ENCODE measurements at regions not wholly inside any gene's neighbourhood (a gene's known extent, or its start where the extent isn't known, plus 50 kb on each side); places are given as distances from the start of the nearest gene placed in this dataset.

- Histone ChIP-seq H4K20me1 (ENCODE audit: control insufficient read depth, insufficient read depth, low read depth, low read length) (no peaks in the 10 kb centered on the region), H3K9me3 (ENCODE audit: control insufficient read depth, insufficient read depth, low read length) (no peaks in the 10 kb centered on the region), H3K79me2 (ENCODE audit: control insufficient read depth, low read length) (no peaks in the 10 kb centered on the region), H3K9me2 (replicated peaks; ENCODE audit: control insufficient read depth, low read length) (no peaks in the 10 kb centered on the region), H3K27me3 (ENCODE audit: control insufficient read depth, low read length) (no peaks in the 10 kb centered on the region), H3K4me2 (ENCODE audit: low read length) (no peak overlapping the region), H3K4me1 (ENCODE audit: control insufficient read depth, low read length) (no peaks in the 10 kb centered on the region), H3K4me3 (ENCODE audit: low read length) (no peak overlapping the region), H3F3A (ENCODE audit: control insufficient read depth, insufficient read depth) (no peaks in the 10 kb centered on the region), H3K27ac (ENCODE audit: low read depth, low read length) (no peak overlapping the region), H3K36me3 (ENCODE audit: control insufficient read depth, low read length) (no peaks in the 10 kb centered on the region)
- TF ChIP-seq EZH2phosphoT487 (IDR thresholded peaks at IDR 0.05; ENCODE audit: borderline replicate concordance, low read length) (no peak), CTCF (IDR thresholded peaks at IDR 0.05; ENCODE audit: low read depth, low read length, poor library complexity, severe bottlenecking) (no peak)
Observed at GRCh38 chr1:98268316-98268715, 347.5 kb upstream of the DPYD start.

GRCh38 chr1:98267423-98267822 lies 346.6 kb upstream of the DPYD start:
- no peaks in the 10 kb centered on the region for H3K9me2 ChIP-seq (replicated peaks; ENCODE audit: control insufficient read depth, low read length)
- no peaks in the 10 kb centered on the region for H3F3A ChIP-seq (ENCODE audit: control insufficient read depth, insufficient read depth)

GRCh38 chr1:98264727-98265126 lies 343.9 kb upstream of the DPYD start:
- H3K9me3 ChIP-seq (ENCODE audit: control insufficient read depth, insufficient read depth, low read length): no peaks in the 10 kb centered on the region
- no peaks in the 10 kb centered on the region for H3K36me3 ChIP-seq (ENCODE audit: control insufficient read depth, low read length)
- H3F3A ChIP-seq (ENCODE audit: control insufficient read depth, insufficient read depth): no peaks in the 10 kb centered on the region
- H3K79me2 ChIP-seq (ENCODE audit: control insufficient read depth, low read length): no peaks in the 10 kb centered on the region
- TF ChIP-seq EZH2phosphoT487 (IDR thresholded peaks at IDR 0.05; ENCODE audit: borderline replicate concordance, low read length) (no peak), CTCF (IDR thresholded peaks at IDR 0.05; ENCODE audit: low read depth, low read length, poor library complexity, severe bottlenecking) (no peak)
- H3K9me2 ChIP-seq (replicated peaks; ENCODE audit: control insufficient read depth, low read length): no peaks in the 10 kb centered on the region
- no peaks in the 10 kb centered on the region for H3K27me3 ChIP-seq (ENCODE audit: control insufficient read depth, low read length)
- no peak overlapping the region for H3K27ac ChIP-seq (ENCODE audit: low read depth, low read length)
- no peaks in the 10 kb centered on the region for H3K4me1 ChIP-seq (ENCODE audit: control insufficient read depth, low read length)
- no peaks in the 10 kb centered on the region for H4K20me1 ChIP-seq (ENCODE audit: control insufficient read depth, insufficient read depth, low read depth, low read length)
- H3K4me3 ChIP-seq (ENCODE audit: low read length): no peak overlapping the region
- no peak overlapping the region for H3K4me2 ChIP-seq (ENCODE audit: low read length)

More at GRCh38 chr1:98267423-98267822, 346.6 kb upstream of the DPYD start:
- Histone ChIP-seq H3K4me1 (ENCODE audit: control insufficient read depth, low read length) (no peaks in the 10 kb centered on the region), H3K4me2 (ENCODE audit: low read length) (no peak overlapping the region), H3K4me3 (ENCODE audit: low read length) (no peak overlapping the region), H3K27ac (ENCODE audit: low read depth, low read length) (no peak overlapping the region), H3K27me3 (ENCODE audit: control insufficient read depth, low read length) (no peaks in the 10 kb centered on the region), H4K20me1 (ENCODE audit: control insufficient read depth, insufficient read depth, low read depth, low read length) (no peaks in the 10 kb centered on the region), H3K36me3 (ENCODE audit: control insufficient read depth, low read length) (no peaks in the 10 kb centered on the region), H3K9me3 (ENCODE audit: control insufficient read depth, insufficient read depth, low read length) (no peaks in the 10 kb centered on the region), H3K79me2 (ENCODE audit: control insufficient read depth, low read length) (no peaks in the 10 kb centered on the region)
- TF ChIP-seq EZH2phosphoT487 (IDR thresholded peaks at IDR 0.05; ENCODE audit: borderline replicate concordance, low read length) (no peak), CTCF (IDR thresholded peaks at IDR 0.05; ENCODE audit: low read depth, low read length, poor library complexity, severe bottlenecking) (no peak)

GRCh38 chr1:98260839-98261238 lies 340.0 kb upstream of the DPYD start:
- H3K36me3 ChIP-seq (ENCODE audit: control insufficient read depth, low read length): no peaks in the 10 kb centered on the region
- no peak overlapping the region for H3K4me3 ChIP-seq (ENCODE audit: low read length)
- no peaks in the 10 kb centered on the region for H3F3A ChIP-seq (ENCODE audit: control insufficient read depth, insufficient read depth)
- H4K20me1 ChIP-seq (ENCODE audit: control insufficient read depth, insufficient read depth, low read depth, low read length): no peaks in the 10 kb centered on the region
- H3K9me2 ChIP-seq (replicated peaks; ENCODE audit: control insufficient read depth, low read length): no peaks in the 10 kb centered on the region
- no peak overlapping the region for H3K27ac ChIP-seq (ENCODE audit: low read depth, low read length)
- no peaks in the 10 kb centered on the region for H3K79me2 ChIP-seq (ENCODE audit: control insufficient read depth, low read length)
- TF ChIP-seq CTCF (IDR thresholded peaks at IDR 0.05; ENCODE audit: low read depth, low read length, poor library complexity, severe bottlenecking): no peak
- TF ChIP-seq EZH2phosphoT487 (IDR thresholded peaks at IDR 0.05; ENCODE audit: borderline replicate concordance, low read length): no peak
- no peaks in the 10 kb centered on the region for H3K4me1 ChIP-seq (ENCODE audit: control insufficient read depth, low read length)
- H3K27me3 ChIP-seq (ENCODE audit: control insufficient read depth, low read length): no peaks in the 10 kb centered on the region
- no peaks in the 10 kb centered on the region for H3K9me3 ChIP-seq (ENCODE audit: control insufficient read depth, insufficient read depth, low read length)
- H3K4me2 ChIP-seq (ENCODE audit: low read length): no peak overlapping the region

Measured in DOHH2 (cell line).